B cell (primary cell): ENCODE measurements at regions not wholly inside any gene's neighbourhood (a gene's known extent, or its start where the extent isn't known, plus 50 kb on each side); places are given as distances from the start of the nearest gene placed in this dataset.

ENCODE experiments used
- ATAC-seq: fragments of 200-7000 bp; cut with Tn5 transposase; one replicate; pipeline ENCODE4 v1.10.0; 2021; ENCODE audit warnings: low read depth, mild to moderate bottlenecking, moderate number of reproducible peaks, moderate library complexity
- CTCF ChIA-PET: fragments of 350-600 bp; sonication (Branson Sonifier 250); formaldehyde crosslinking; loops from one replicate; lab custom pipeline; 2021; ENCODE audit warnings: antibody characterized with exemption, inconsistent platforms; lab: Charles Lee
- POLR2A ChIA-PET: fragments of 350-600 bp; sonication (Branson Sonifier 250); formaldehyde crosslinking; loops from one replicate; lab custom pipeline; 2021; ENCODE audit warnings: antibody characterized with exemption; lab: Charles Lee
- DNase-seq: peaks from one replicate; pipeline ENCODE4 v3.0.0; 2013
- H2AFZ ChIP-seq: 2 replicates; pipeline ENCODE4 v1.6.1; 2012; ENCODE audit warnings: mild to moderate bottlenecking, low read depth, low read length; ENCODE audit not compliant: insufficient read depth, poor library complexity, severe bottlenecking
- H3K27ac ChIP-seq, 2 donors: 1 replicate in 1 of 2; 2 replicates in 1 of 2; pipeline ENCODE4 v1.5.1; 2012 to 2013; ENCODE audit warnings: low read length in 2 of 2, mild to moderate bottlenecking in 2 of 2, moderate library complexity in 1 of 2
- H3K27me3 ChIP-seq, 4 experiments: fragments of 200-600 bp in 1 of 4; sonication (generic) in 1 of 4; replicated peaks in 1 of 4; 1 replicate in 2 of 4; 2 replicates in 2 of 4; pipeline versions ENCODE4 v1.6.1 to v1.7.0; 2013 to 2016; ENCODE audit warnings: low read length in 3 of 4, mild to moderate bottlenecking in 2 of 4, mixed read lengths in 1 of 4, moderate library complexity in 1 of 4; ENCODE audit not compliant: insufficient read depth in 4 of 4, control insufficient read depth in 3 of 4; ENCODE audit errors: control extremely low read depth in 1 of 4
- H3K36me3 ChIP-seq, 2 experiments: replicated peaks in 1 of 2; 1 replicate in 1 of 2; 2 replicates in 1 of 2; pipeline versions ENCODE4 v1.6.1 to v1.7.1; 2013; ENCODE audit warnings: low read length in 1 of 2; ENCODE audit not compliant: insufficient read depth in 2 of 2, control insufficient read depth in 1 of 2; ENCODE audit errors: control extremely low read depth in 1 of 2, extremely low read depth in 1 of 2
- H3K4me1 ChIP-seq, 2 donors: fragments of 200-600 bp in 1 of 2; sonication (generic) in 1 of 2; 1 replicate in 1 of 2; 2 replicates in 1 of 2; pipeline versions ENCODE4 v1.5.1 to v1.6.1; 2013 to 2017; ENCODE audit warnings: low read length in 2 of 2; ENCODE audit not compliant: control insufficient read depth in 2 of 2, insufficient read depth in 2 of 2
- H3K4me2 ChIP-seq: replicated peaks from 2 replicates; pipeline ENCODE3; 2012; ENCODE audit warnings: mild to moderate bottlenecking, low read depth, low read length; ENCODE audit not compliant: poor library complexity, severe bottlenecking
- H3K4me3 ChIP-seq, 5 experiments: fragments of 200-600 bp in 1 of 5; sonication (generic) in 1 of 5; 1 replicate in 3 of 5; 2 replicates in 2 of 5; pipeline versions ENCODE4 v1.5.1 to v1.7.0; 2011 to 2016; ENCODE audit warnings: low read length in 4 of 5, mild to moderate bottlenecking in 4 of 5, low read depth in 2 of 5, control low read depth in 1 of 5, moderate library complexity in 1 of 5; ENCODE audit not compliant: insufficient read depth in 1 of 5; ENCODE audit errors: control extremely low read depth in 1 of 5, extremely low read depth in 1 of 5
- H3K79me2 ChIP-seq: fragments of 200-600 bp; sonication (generic); one replicate; pipeline ENCODE4 v1.6.0; 2016; ENCODE audit warnings: low read length; ENCODE audit not compliant: control insufficient read depth, insufficient read depth
- H3K9ac ChIP-seq: fragments of 200-600 bp; sonication (generic); 2 replicates; pipeline ENCODE4 v1.6.1; 2017; ENCODE audit warnings: mild to moderate bottlenecking, low read length, moderate library complexity
- H3K9me3 ChIP-seq, 3 donors: one replicate each; pipeline versions ENCODE4 v1.6.1 to v1.7.1; 2013; ENCODE audit warnings: low read length in 2 of 3; ENCODE audit not compliant: control insufficient read depth in 2 of 3, insufficient read depth in 1 of 3; ENCODE audit errors: control extremely low read depth in 1 of 3
- H4K20me1 ChIP-seq: 2 replicates; pipeline ENCODE4 v1.6.0; 2012; ENCODE audit warnings: mild to moderate bottlenecking, low read length; ENCODE audit not compliant: insufficient read depth, control insufficient read depth, poor library complexity, severe bottlenecking
- H3K27ac Mint-ChIP-seq: one replicate; pipeline ENCODE4 v1.8.0; 2021; ENCODE audit warnings: mixed read lengths
- H3K27me3 Mint-ChIP-seq: one replicate; pipeline ENCODE4 v1.8.0; 2021; ENCODE audit warnings: mixed read lengths
- H3K4me1 Mint-ChIP-seq: one replicate; pipeline ENCODE4 v1.8.0; 2021; ENCODE audit warnings: mixed read lengths
- H3K4me3 Mint-ChIP-seq: one replicate; pipeline ENCODE4 v1.8.0; 2021; ENCODE audit warnings: mixed read lengths
- H3K9me3 Mint-ChIP-seq: one replicate; pipeline ENCODE4 v1.8.0; 2022; ENCODE audit warnings: mixed read lengths; ENCODE audit not compliant: insufficient read depth
- CTCF ChIP-seq: fragments of 200-600 bp; IDR thresholded peaks from one replicate; pipeline ENCODE4 v1.8.0; 2022; ENCODE audit warnings: antibody characterized with exemption, mild to moderate bottlenecking
- EZH2 ChIP-seq: IDR thresholded peaks from 2 replicates; pipeline ENCODE4 v1.6.1; 2012; ENCODE audit warnings: borderline replicate concordance, low read depth, mild to moderate bottlenecking, moderate library complexity, low read length; ENCODE audit not compliant: insufficient read depth, poor library complexity, severe bottlenecking
- WGBS: methylation state at CpG from one replicate; pipeline ENCODE4 v1.1.5; 2013; ENCODE audit warnings: missing lambda C conversion rate; ENCODE audit not compliant: insufficient coverage; 5-methylcytosine and 5-hydroxymethylcytosine counted together
- intact Hi-C: fragments of 100-400 bp; cut with micrococcal nuclease; formaldehyde crosslinking; loops from one replicate; pipeline ENCODE4 v1.10.0; 2022

GRCh38 chr1:203563291-203563690 lies 63.3 kb upstream of the ATP2B4 start:
- Histone ChIP-seq H3K27me3 (no peaks in the 10 kb centered on the region), H3K79me2 (no peaks in the 10 kb centered on the region), H4K20me1 (no peaks in the 10 kb centered on the region), H3K9ac (no peak overlapping the region), H3K27ac (no peak overlapping the region), H3K4me3 (no peak overlapping the region), H3K4me1 (no peaks in the 10 kb centered on the region), H3K9me3 (peaks cover 0 to 5% (median 0%) of the 10 kb centered on the region in 3 donors), H2AFZ (no peak overlapping the region), H3K36me3 (no peaks in the 10 kb centered on the region), H3K4me2 (no peak overlapping the region)
- TF ChIP-seq CTCF = no peak
- no peak for TF ChIP-seq EZH2
- no peak for DNase-seq
- ATAC-seq = no peak
- CTCF ChIA-PET = no interaction called here
- intact Hi-C loops = no loop called here
- H3K27ac Mint-ChIP-seq = no peak overlapping the region
- H3K4me1 Mint-ChIP-seq = no peaks in the 10 kb centered on the region
- no peaks in the 10 kb centered on the region for H3K9me3 Mint-ChIP-seq
- no peak overlapping the region for H3K4me3 Mint-ChIP-seq
- WGBS = no CpG with 5 or more reads among the region's 2 CpGs
- peaks cover 18% of the 10 kb centered on the region for H3K27me3 Mint-ChIP-seq
- POLR2A ChIA-PET = no interaction called here

GRCh38 chr1:203564024-203564423 lies 62.6 kb upstream of the ATP2B4 start:
- H3K27me3 ChIP-seq = peaks cover 0 to 4% (median 0%) of the 10 kb centered on the region in 4 experiments
- Mint-ChIP-seq H3K9me3 (no peaks in the 10 kb centered on the region), H3K4me3 (no peak overlapping the region), H3K4me1 (no peaks in the 10 kb centered on the region), H3K27ac (no peak overlapping the region), H3K27me3 (peaks cover 15% of the 10 kb centered on the region)
- CTCF ChIA-PET = no interaction called here
- no peak overlapping the region for H3K4me2 ChIP-seq
- H3K36me3 ChIP-seq = no peaks in the 10 kb centered on the region
- POLR2A ChIA-PET = no interaction called here
- H3K9ac ChIP-seq = no peak overlapping the region
- H3K79me2 ChIP-seq = no peaks in the 10 kb centered on the region
- TF ChIP-seq CTCF (no peak), EZH2 (no peak)
- no peak for DNase-seq
- ATAC-seq = no peak
- H2AFZ ChIP-seq = no peak overlapping the region
- no peaks in the 10 kb centered on the region for H3K4me1 ChIP-seq
- H3K9me3 ChIP-seq = peaks cover 0 to 5% (median 0%) of the 10 kb centered on the region in 3 donors
- WGBS = 97% methylated on average over 5 of the region's 5 CpGs
- intact Hi-C loops = no loop called here
- no peaks in the 10 kb centered on the region for H4K20me1 ChIP-seq
- H3K4me3 ChIP-seq = no peak overlapping the region
- H3K27ac ChIP-seq = no peak overlapping the region
